ENCODE measurements at regions not wholly inside any gene's neighbourhood (a gene's known extent, or its start where the extent isn't known, plus 50 kb on each side); places are given as distances from the start of the nearest gene placed in this dataset.

GRCh38 chr20:59515013-59515905 lies 89.1 kb upstream of the PHACTR3 start:
- ATAC-seq (replicated peaks in 1 of 2) (no peak), DNase-seq (no peak)
- no peaks in the 10 kb centered on the region for H3K4me1 Mint-ChIP-seq (ENCODE audit: low read depth)
- no peak overlapping the region for H3K27ac Mint-ChIP-seq
- H3K27me3 Mint-ChIP-seq (ENCODE audit: low read depth): peaks cover 51% of the 10 kb centered on the region
- H3K4me3 Mint-ChIP-seq: no peak overlapping the region
- H3K36me3 Mint-ChIP-seq (ENCODE audit: insufficient read depth in 2 of 2): no peaks in the 10 kb centered on the region
- no peaks in the 10 kb centered on the region for H3K9me3 Mint-ChIP-seq

- H3K4me1 Mint-ChIP-seq (ENCODE audit: low read depth): no peaks in the 10 kb centered on the region
- peaks cover 51% of the 10 kb centered on the region for H3K27me3 Mint-ChIP-seq (ENCODE audit: low read depth)
- DNase-seq (no peak), ATAC-seq (replicated peaks in 1 of 2) (no peak)
- H3K27ac Mint-ChIP-seq: no peak overlapping the region
- H3K9me3 Mint-ChIP-seq: no peaks in the 10 kb centered on the region
- no peaks in the 10 kb centered on the region for H3K36me3 Mint-ChIP-seq (ENCODE audit: insufficient read depth in 2 of 2)
- no peak overlapping the region for H3K4me3 Mint-ChIP-seq
Measured at GRCh38 chr20:59515906-59516209, 88.5 kb upstream of the PHACTR3 start.

GRCh38 chr20:59518881-59519706 lies 85.2 kb upstream of the PHACTR3 start:
- no peak overlapping the region for H3K27ac Mint-ChIP-seq
- H3K4me1 Mint-ChIP-seq (ENCODE audit: low read depth): no peaks in the 10 kb centered on the region
- H3K4me3 Mint-ChIP-seq: no peak overlapping the region
- no peaks in the 10 kb centered on the region for H3K9me3 Mint-ChIP-seq
- DNase-seq: peak; percentile 13 to 26
- no peaks in the 10 kb centered on the region for H3K36me3 Mint-ChIP-seq (ENCODE audit: insufficient read depth in 2 of 2)
- H3K27me3 Mint-ChIP-seq (ENCODE audit: low read depth): peaks cover 56% of the 10 kb centered on the region
- peak; percentile 41 to 48 for ATAC-seq (replicated peaks in 1 of 2)

GRCh38 chr20:59519707-59520014 lies 84.7 kb upstream of the PHACTR3 start:
- Mint-ChIP-seq H3K27me3 (ENCODE audit: low read depth) (peaks cover 56% of the 10 kb centered on the region), H3K27ac (no peak overlapping the region), H3K4me1 (ENCODE audit: low read depth) (no peaks in the 10 kb centered on the region), H3K9me3 (no peaks in the 10 kb centered on the region), H3K36me3 (ENCODE audit: insufficient read depth in 2 of 2) (no peaks in the 10 kb centered on the region), H3K4me3 (no peak overlapping the region)
- ATAC-seq (replicated peaks in 1 of 2) (no peak), DNase-seq (no peak)

- no peak overlapping the region for H3K27ac Mint-ChIP-seq
- peaks cover 53% of the 10 kb centered on the region for H3K27me3 Mint-ChIP-seq (ENCODE audit: low read depth)
- no peak for ATAC-seq (replicated peaks in 1 of 2)
- no peaks in the 10 kb centered on the region for H3K9me3 Mint-ChIP-seq
- no peak overlapping the region for H3K4me3 Mint-ChIP-seq
- H3K36me3 Mint-ChIP-seq (ENCODE audit: insufficient read depth in 2 of 2): no peaks in the 10 kb centered on the region
- H3K4me1 Mint-ChIP-seq (ENCODE audit: low read depth): no peaks in the 10 kb centered on the region
- DNase-seq: no peak
Measured at GRCh38 chr20:59520814-59521213, 83.5 kb upstream of the PHACTR3 start.

- Mint-ChIP-seq H3K27me3 (ENCODE audit: low read depth) (peaks cover 49% of the 10 kb centered on the region), H3K4me3 (no peak overlapping the region), H3K9me3 (no peaks in the 10 kb centered on the region), H3K36me3 (ENCODE audit: insufficient read depth in 2 of 2) (no peaks in the 10 kb centered on the region), H3K4me1 (ENCODE audit: low read depth) (no peaks in the 10 kb centered on the region), H3K27ac (no peak overlapping the region)
- no peak for ATAC-seq (replicated peaks in 1 of 2)
- peak; percentile 18 to 32 for DNase-seq
Measured at GRCh38 chr20:59525500-59526241, 78.7 kb upstream of the PHACTR3 start.

- no peaks in the 10 kb centered on the region for H3K36me3 Mint-ChIP-seq (ENCODE audit: insufficient read depth in 2 of 2)
- H3K9me3 Mint-ChIP-seq: peaks cover 0 to 3% of the 10 kb centered on the region in 2 donors
- no peak for ATAC-seq (replicated peaks in 1 of 2)
- DNase-seq: no peak
- H3K4me3 Mint-ChIP-seq: no peak overlapping the region
- no peak overlapping the region for H3K27ac Mint-ChIP-seq
- peaks cover 49% of the 10 kb centered on the region for H3K27me3 Mint-ChIP-seq (ENCODE audit: low read depth)
- H3K4me1 Mint-ChIP-seq (ENCODE audit: low read depth): no peaks in the 10 kb centered on the region
Measured at GRCh38 chr20:59526242-59527225, 77.8 kb upstream of the PHACTR3 start.

- DNase-seq (no peak), ATAC-seq (replicated peaks in 1 of 2) (no peak)
- no peak overlapping the region for H3K4me3 Mint-ChIP-seq
- peaks cover 0 to 3% of the 10 kb centered on the region in 2 donors for H3K9me3 Mint-ChIP-seq
- H3K27me3 Mint-ChIP-seq (ENCODE audit: low read depth): peaks cover 25% of the 10 kb centered on the region
- H3K4me1 Mint-ChIP-seq (ENCODE audit: low read depth): no peaks in the 10 kb centered on the region
- H3K27ac Mint-ChIP-seq: no peak overlapping the region
- H3K36me3 Mint-ChIP-seq (ENCODE audit: insufficient read depth in 2 of 2): no peaks in the 10 kb centered on the region
Measured at GRCh38 chr20:59530782-59531181, 73.6 kb upstream of the PHACTR3 start.

- peaks cover 4 to 14% of the 10 kb centered on the region in 2 donors for H3K9me3 Mint-ChIP-seq
- ATAC-seq (replicated peaks in 1 of 2) (no peak), DNase-seq (no peak)
- H3K27me3 Mint-ChIP-seq (ENCODE audit: low read depth): peaks cover 14% of the 10 kb centered on the region
- H3K4me1 Mint-ChIP-seq (ENCODE audit: low read depth): no peaks in the 10 kb centered on the region
- no peak overlapping the region for H3K27ac Mint-ChIP-seq
- peaks cover 0 to 6% of the 10 kb centered on the region in 2 donors for H3K36me3 Mint-ChIP-seq (ENCODE audit: insufficient read depth in 2 of 2)
- no peak overlapping the region for H3K4me3 Mint-ChIP-seq
Measured at GRCh38 chr20:59537991-59538390, 66.3 kb upstream of the PHACTR3 start.

- H3K4me3 Mint-ChIP-seq: no peak overlapping the region
- H3K27me3 Mint-ChIP-seq (ENCODE audit: low read depth): peaks cover 32% of the 10 kb centered on the region
- ATAC-seq (replicated peaks in 1 of 2): no peak
- H3K4me1 Mint-ChIP-seq (ENCODE audit: low read depth): no peaks in the 10 kb centered on the region
- H3K27ac Mint-ChIP-seq: no peak overlapping the region
- H3K36me3 Mint-ChIP-seq (ENCODE audit: insufficient read depth in 2 of 2): no peaks in the 10 kb centered on the region
- no peak for DNase-seq
- peaks cover 0 to 2% of the 10 kb centered on the region in 2 donors for H3K9me3 Mint-ChIP-seq
Measured at GRCh38 chr20:59547596-59547995, 56.7 kb upstream of the PHACTR3 start.
